ENCODE measurements at regions not wholly inside any gene's neighbourhood (a gene's known extent, or its start where the extent isn't known, plus 50 kb on each side); places are given as distances from the start of the nearest gene placed in this dataset.

DNA sequence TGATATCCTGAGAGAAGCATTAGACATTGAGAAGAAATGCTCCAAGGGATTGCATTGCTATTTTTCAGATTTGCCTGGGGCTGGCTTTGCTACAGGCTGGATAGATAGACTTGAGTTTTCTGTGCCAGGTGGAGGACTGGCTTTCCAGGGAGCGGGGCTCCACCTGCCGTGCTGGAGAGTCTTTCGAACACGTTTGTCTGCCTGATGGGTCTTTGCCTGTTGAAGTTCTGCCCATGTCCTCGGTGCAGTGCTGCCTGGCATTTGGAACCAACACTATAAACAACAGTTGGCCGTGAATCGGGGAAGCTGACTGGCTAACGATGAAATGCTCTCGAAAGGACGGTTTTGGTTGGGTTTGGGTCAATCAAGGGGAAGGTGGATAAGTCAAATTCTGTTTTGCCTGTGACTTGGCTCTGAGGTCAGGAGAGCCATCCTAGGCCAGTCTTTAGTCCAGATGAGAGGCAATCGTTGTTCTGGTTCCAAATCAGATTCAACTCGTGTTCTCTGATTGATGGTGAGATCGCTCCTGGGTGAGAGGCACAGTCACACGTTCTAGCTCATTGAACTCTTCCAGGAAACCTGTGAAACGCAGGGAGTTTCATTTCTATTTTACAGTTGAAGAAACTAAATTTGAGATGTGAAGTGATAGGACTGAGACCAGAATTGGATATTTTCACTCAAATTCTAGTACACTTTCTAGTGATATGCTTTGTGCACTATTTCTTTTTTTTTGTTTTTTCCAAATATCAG lies 599.0 kb downstream of the TYW1 start:
- Histone ChIP-seq H3K4me1 (no peaks in the 10 kb centered on the region), H3K4me3 (replicated peaks in 1 of 3) (no peak overlapping the region), H3K9me3 (no peaks in the 10 kb centered on the region), H3K27me3 (no peaks in the 10 kb centered on the region), H3K36me3 (no peaks in the 10 kb centered on the region), H3K27ac (no peak overlapping the region)
- TF ChIP-seq CTCF (IDR thresholded peaks at IDR 0.05) (no peak), POLR2A (IDR thresholded peaks at IDR 0.05) (no peak)
- intact Hi-C loops (cut with DNase I) = no loop called here
- WGBS, 2 donors = 77 to 86% methylated on average over 13 to 15 of the region's 15 CpGs
- no peak for DNase-seq

GRCh38 chr7:67597161-67597560 lies 600.5 kb downstream of the TYW1 start:
- Histone ChIP-seq H3K27me3 (no peaks in the 10 kb centered on the region), H3K36me3 (no peaks in the 10 kb centered on the region), H3K4me1 (no peaks in the 10 kb centered on the region), H3K9me3 (no peaks in the 10 kb centered on the region), H3K4me3 (replicated peaks in 1 of 3) (no peak overlapping the region), H3K27ac (no peak overlapping the region)
- WGBS, 2 donors = 90% methylated on average over 3 of the region's 3 CpGs
- no peak for DNase-seq
- TF ChIP-seq POLR2A (IDR thresholded peaks at IDR 0.05) (no peak), CTCF (IDR thresholded peaks at IDR 0.05) (no peak)
- intact Hi-C loops (cut with DNase I) = no loop called here

GRCh38 chr7:67598469-67598868 lies 601.8 kb downstream of the TYW1 start:
- no peak for TF ChIP-seq CTCF (IDR thresholded peaks at IDR 0.05)
- TF ChIP-seq POLR2A (IDR thresholded peaks at IDR 0.05) = no peak
- no peak for DNase-seq
- H3K27ac ChIP-seq = no peak overlapping the region
- H3K27me3 ChIP-seq = no peaks in the 10 kb centered on the region
- intact Hi-C loops (cut with DNase I) = no loop called here
- H3K4me3 ChIP-seq (replicated peaks in 1 of 3) = no peak overlapping the region
- no peaks in the 10 kb centered on the region for H3K4me1 ChIP-seq
- H3K9me3 ChIP-seq = no peaks in the 10 kb centered on the region
- no peaks in the 10 kb centered on the region for H3K36me3 ChIP-seq

- H3K27me3 ChIP-seq = no peaks in the 10 kb centered on the region
- no peaks in the 10 kb centered on the region for H3K36me3 ChIP-seq
- H3K9me3 ChIP-seq = no peaks in the 10 kb centered on the region
- 83 to 91% methylated on average over 10 of the region's 10 CpGs for WGBS, 2 donors
- TF ChIP-seq POLR2A (IDR thresholded peaks at IDR 0.05) (no peak), CTCF (IDR thresholded peaks at IDR 0.05) (no peak)
- H3K27ac ChIP-seq = no peak overlapping the region
- no peak for DNase-seq
- H3K4me1 ChIP-seq = no peaks in the 10 kb centered on the region
- H3K4me3 ChIP-seq (replicated peaks in 1 of 3) = no peak overlapping the region
- intact Hi-C loops (cut with DNase I) = no loop called here
These were observed 602.9 kb downstream of the TYW1 start for GRCh38 chr7:67599331-67600062.

DNA sequence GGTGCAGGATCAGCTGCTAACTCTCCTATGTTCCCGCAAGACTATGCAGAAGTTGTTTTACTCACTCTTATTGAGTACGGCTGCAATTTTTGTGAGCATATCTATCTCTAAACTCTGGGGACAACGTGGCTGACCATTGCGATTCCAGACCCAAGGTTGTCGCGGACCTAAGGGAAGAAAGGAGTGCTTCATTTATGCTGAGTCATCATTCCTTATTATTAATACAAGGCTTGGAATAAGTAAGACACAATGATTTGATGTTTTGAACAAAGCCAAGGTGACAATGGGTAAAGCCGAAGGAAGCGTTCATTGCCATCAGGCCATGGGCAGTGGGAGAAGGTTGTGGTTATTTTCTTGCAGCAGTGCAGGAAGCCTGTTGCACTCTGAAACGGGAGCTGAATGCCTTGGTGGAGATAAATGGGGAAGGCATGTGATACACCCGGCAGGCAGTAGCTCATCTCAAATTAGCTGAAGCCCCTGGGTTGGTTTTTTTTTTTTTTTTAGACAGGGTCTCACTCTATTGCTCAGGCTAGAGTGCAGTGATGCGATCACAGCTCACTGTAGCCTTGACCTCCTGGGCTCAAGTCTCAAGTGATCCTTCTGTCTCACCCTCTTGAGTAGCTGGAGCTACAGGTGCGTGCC lies 605.7 kb downstream of the TYW1 start:
- TF ChIP-seq POLR2A (IDR thresholded peaks at IDR 0.05) = no peak
- TF ChIP-seq CTCF (IDR thresholded peaks at IDR 0.05) = no peak
- H3K4me1 ChIP-seq = no peaks in the 10 kb centered on the region
- H3K9me3 ChIP-seq = no peaks in the 10 kb centered on the region
- 76 to 82% methylated on average over 12 of the region's 12 CpGs for WGBS, 2 donors
- DNase-seq = no peak
- H3K36me3 ChIP-seq = no peaks in the 10 kb centered on the region
- H3K4me3 ChIP-seq (replicated peaks in 1 of 3) = no peak overlapping the region
- intact Hi-C loops (cut with DNase I) = no loop called here
- H3K27ac ChIP-seq = no peak overlapping the region
- H3K27me3 ChIP-seq = no peaks in the 10 kb centered on the region
